ENCODE measurements at regions not wholly inside any gene's neighbourhood (a gene's known extent, or its start where the extent isn't known, plus 50 kb on each side); places are given as distances from the start of the nearest gene placed in this dataset.

DNA sequence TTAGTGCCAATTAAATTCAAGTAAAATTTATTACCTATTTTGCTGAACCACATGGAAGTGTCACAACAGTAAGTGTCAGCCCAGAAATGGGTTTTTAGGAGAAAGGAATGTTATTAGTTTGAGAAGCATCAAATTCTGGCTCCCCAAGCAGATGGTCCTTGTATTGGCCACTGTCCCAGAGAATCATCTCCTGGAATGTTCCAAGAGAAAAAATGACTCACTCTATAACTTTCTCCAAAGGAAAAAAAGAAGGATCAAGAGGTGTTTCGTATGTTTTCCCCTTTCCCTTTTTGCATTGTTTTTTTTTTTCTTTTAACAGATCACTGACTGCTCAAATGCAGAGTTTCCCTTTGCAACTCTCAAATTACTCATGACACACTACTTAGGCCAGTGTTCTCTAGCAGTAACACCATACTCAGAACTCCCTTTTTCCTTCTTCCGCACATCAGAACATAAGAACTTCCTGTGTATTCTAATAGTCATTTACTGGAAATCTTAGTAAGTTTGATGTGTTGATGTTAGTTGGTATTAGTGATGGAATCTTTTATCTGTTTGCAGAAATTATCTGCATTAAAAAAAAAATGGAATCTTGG, 390.3 kb downstream of the GPD2 start:
- no peak overlapping the region for H3K4me3 ChIP-seq (IDR thresholded peaks at IDR 0.05; ENCODE audit: insufficient read depth, low read depth, low read length)
- no peaks in the 10 kb centered on the region for H3K27me3 ChIP-seq (ENCODE audit: insufficient read depth, low read depth)
- no peaks in the 10 kb centered on the region for H3K4me1 ChIP-seq (ENCODE audit: low read depth, poor library complexity, severe bottlenecking)
- no peaks in the 10 kb centered on the region for H4K20me1 ChIP-seq (ENCODE audit: insufficient read depth)
- H3K36me3 ChIP-seq (ENCODE audit: insufficient read depth), result no peaks in the 10 kb centered on the region
- H3K27ac ChIP-seq, result no peak overlapping the region
- no peak overlapping the region for H3K4me2 ChIP-seq
- TF ChIP-seq, protein P1, sequence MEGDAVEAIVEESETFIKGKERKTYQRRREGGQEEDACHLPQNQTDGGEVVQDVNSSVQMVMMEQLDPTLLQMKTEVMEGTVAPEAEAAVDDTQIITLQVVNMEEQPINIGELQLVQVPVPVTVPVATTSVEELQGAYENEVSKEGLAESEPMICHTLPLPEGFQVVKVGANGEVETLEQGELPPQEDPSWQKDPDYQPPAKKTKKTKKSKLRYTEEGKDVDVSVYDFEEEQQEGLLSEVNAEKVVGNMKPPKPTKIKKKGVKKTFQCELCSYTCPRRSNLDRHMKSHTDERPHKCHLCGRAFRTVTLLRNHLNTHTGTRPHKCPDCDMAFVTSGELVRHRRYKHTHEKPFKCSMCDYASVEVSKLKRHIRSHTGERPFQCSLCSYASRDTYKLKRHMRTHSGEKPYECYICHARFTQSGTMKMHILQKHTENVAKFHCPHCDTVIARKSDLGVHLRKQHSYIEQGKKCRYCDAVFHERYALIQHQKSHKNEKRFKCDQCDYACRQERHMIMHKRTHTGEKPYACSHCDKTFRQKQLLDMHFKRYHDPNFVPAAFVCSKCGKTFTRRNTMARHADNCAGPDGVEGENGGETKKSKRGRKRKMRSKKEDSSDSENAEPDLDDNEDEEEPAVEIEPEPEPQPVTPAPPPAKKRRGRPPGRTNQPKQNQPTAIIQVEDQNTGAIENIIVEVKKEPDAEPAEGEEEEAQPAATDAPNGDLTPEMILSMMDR (conservative IDR thresholded peaks at IDR 0.05; ENCODE audit: low read depth, low read length), result no peak
- no peak overlapping the region for H2AFZ ChIP-seq (ENCODE audit: low read depth)
- H3K9ac ChIP-seq, result no peak overlapping the region
- H3K79me2 ChIP-seq (ENCODE audit: insufficient read depth, low read depth), result no peaks in the 10 kb centered on the region

DNA sequence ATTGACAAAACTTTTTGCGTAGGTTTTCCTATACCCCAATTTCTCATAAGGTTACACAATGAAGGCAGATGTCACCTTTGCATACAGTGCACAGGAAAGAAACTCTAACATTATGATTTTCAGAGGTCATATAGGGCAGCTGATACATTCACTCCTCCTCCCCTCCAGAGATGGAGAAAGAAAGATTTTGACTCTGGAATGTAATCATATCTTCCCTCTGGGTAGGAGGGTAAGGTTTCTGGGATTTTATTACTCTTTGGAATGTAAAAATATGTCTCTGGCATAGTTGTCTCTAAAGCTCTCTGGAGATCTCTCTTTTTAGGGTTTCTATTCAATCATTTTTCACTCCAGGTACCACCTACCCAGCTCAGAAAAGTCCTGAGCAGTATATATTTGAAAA, 398.3 kb downstream of the GPD2 start:
- Histone ChIP-seq H3K79me2 (ENCODE audit: insufficient read depth, low read depth) (no peaks in the 10 kb centered on the region), H2AFZ (ENCODE audit: low read depth) (no peak overlapping the region), H4K20me1 (ENCODE audit: insufficient read depth) (no peaks in the 10 kb centered on the region), H3K4me1 (ENCODE audit: low read depth, poor library complexity, severe bottlenecking) (no peaks in the 10 kb centered on the region), H3K4me3 (IDR thresholded peaks at IDR 0.05; ENCODE audit: insufficient read depth, low read depth, low read length) (no peak overlapping the region), H3K36me3 (ENCODE audit: insufficient read depth) (no peaks in the 10 kb centered on the region), H3K9ac (no peak overlapping the region), H3K4me2 (no peak overlapping the region), H3K27me3 (ENCODE audit: insufficient read depth, low read depth) (no peaks in the 10 kb centered on the region), H3K27ac (no peak overlapping the region)
- TF ChIP-seq, protein P1 (conservative IDR thresholded peaks at IDR 0.05; ENCODE audit: low read depth, low read length), result no peak

DNA sequence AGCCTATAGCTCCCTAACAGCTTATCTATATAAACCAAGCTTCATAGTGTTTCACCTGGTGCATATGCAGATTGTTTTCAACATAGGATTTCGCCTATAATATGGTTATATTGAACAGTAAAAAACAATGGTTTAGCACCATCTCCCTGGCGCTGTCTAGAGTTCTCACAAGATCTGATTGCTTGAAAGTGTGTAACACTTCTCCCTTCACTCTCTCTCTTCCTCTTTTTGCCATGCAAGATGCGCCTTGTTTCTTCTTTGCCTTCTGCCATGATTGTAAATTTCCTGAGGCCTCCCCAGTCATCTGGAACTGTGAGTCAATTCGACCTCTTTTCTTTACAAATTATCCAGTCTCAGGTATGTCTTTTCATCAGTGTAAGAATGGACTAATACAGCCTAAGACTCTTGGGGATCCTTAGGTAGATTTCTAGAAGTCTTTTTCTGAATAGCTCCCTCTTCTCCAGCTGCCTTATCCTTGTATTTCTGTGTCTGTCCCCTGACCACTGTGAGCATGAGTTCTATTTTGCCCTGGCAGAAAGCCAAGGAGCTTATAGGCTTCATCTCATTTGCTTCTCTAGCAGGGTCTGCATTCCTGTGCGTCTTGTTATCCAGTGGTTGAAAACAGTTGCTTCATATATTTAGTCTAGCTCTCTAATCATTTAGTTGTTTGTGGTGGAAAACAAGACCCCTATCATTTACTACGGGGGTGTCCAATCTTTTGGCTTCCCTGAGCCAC, 401.6 kb downstream of the GPD2 start:
- H3K79me2 ChIP-seq (ENCODE audit: insufficient read depth, low read depth), result no peaks in the 10 kb centered on the region
- no peak overlapping the region for H3K4me2 ChIP-seq
- no peaks in the 10 kb centered on the region for H3K36me3 ChIP-seq (ENCODE audit: insufficient read depth)
- H3K27me3 ChIP-seq (ENCODE audit: insufficient read depth, low read depth), result no peaks in the 10 kb centered on the region
- TF ChIP-seq, protein P1 (conservative IDR thresholded peaks at IDR 0.05; ENCODE audit: low read depth, low read length), result no peak
- no peak overlapping the region for H2AFZ ChIP-seq (ENCODE audit: low read depth)
- H4K20me1 ChIP-seq (ENCODE audit: insufficient read depth), result no peaks in the 10 kb centered on the region
- H3K4me3 ChIP-seq (IDR thresholded peaks at IDR 0.05; ENCODE audit: insufficient read depth, low read depth, low read length), result no peak overlapping the region
- no peak overlapping the region for H3K27ac ChIP-seq
- peaks cover 21% of the 10 kb centered on the region for H3K4me1 ChIP-seq (ENCODE audit: low read depth, poor library complexity, severe bottlenecking)
- no peak overlapping the region for H3K9ac ChIP-seq

DNA sequence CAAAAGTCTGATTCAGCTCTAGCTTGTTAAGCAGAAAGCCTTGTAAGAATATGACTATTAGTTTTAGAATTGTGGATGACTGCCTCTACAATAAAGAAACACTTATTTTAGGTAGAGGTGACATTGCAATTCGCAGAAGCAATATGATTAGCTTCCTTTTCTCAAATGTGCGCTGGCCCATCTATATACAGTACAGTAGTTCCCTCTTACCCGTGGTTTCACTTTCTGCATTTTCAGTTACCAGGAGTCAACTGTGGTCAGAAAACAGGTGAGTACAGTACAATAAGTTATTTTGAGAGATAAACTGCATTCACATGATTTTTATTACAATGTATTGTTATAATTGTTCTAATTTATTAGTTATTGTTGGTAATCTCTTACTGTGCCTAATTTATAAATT, 405.1 kb downstream of the GPD2 start:
- H3K4me3 ChIP-seq (IDR thresholded peaks at IDR 0.05; ENCODE audit: insufficient read depth, low read depth, low read length), result no peak overlapping the region
- H3K4me1 ChIP-seq (ENCODE audit: low read depth, poor library complexity, severe bottlenecking), result peaks cover 21% of the 10 kb centered on the region
- no peaks in the 10 kb centered on the region for H3K79me2 ChIP-seq (ENCODE audit: insufficient read depth, low read depth)
- no peaks in the 10 kb centered on the region for H3K27me3 ChIP-seq (ENCODE audit: insufficient read depth, low read depth)
- H3K4me2 ChIP-seq, result peak overlapping the region; percentile 26
- TF ChIP-seq, protein P1 (conservative IDR thresholded peaks at IDR 0.05; ENCODE audit: low read depth, low read length), result no peak
- H3K36me3 ChIP-seq (ENCODE audit: insufficient read depth), result no peaks in the 10 kb centered on the region
- no peak overlapping the region for H3K27ac ChIP-seq
- no peaks in the 10 kb centered on the region for H4K20me1 ChIP-seq (ENCODE audit: insufficient read depth)
- H2AFZ ChIP-seq (ENCODE audit: low read depth), result 0 out of 2 replicates have a peak overlapping the region, but pooled peaks have one; percentile 4
- H3K9ac ChIP-seq, result no peak overlapping the region

Data from KMS-11 (cell line).